ENCODE measurements at regions not wholly inside any gene's neighbourhood (a gene's known extent, or its start where the extent isn't known, plus 50 kb on each side); places are given as distances from the start of the nearest gene placed in this dataset.

DNA sequence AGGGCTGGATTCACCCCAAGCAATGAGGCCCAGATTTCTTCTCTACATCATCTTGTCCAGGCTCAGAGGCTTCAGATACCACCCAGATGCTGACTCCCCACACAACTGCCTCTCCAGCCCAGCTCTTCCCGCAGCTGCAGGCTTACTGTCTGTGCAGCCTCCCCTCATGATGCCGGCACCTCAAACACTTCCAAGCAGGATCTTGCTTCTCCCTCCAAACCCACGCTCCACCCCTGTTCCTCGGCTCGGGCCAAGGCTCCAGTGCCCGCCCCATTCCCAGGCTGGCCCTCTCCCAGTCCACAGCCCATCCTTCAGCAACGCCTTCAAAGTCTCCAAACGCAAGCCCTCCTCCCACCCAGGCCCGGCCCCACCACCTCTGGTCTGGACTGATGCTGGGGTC is 159.2 kb upstream of the LINGO1 start:
- DNase-seq (ENCODE audit: low spot score) = no peak

DNA sequence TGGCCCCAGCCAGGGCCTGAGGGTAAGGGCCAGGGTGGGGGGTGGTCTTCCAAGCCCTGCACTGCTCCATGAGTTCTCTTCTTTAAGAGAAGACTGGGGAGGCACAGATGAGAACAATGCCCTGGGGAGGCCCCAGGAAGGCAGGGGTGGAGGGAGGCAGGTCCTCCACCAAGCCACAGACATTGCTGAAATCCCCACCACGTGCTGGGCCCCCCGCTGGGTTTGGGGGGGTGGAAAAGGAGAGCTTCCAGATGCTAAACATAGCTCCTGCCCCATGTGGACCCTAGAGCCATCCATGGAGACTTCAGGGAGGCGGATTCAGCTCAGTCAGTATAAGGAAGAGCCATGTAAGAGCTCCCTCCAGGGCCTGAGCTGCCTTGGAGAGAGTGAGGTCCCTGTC is 157.8 kb upstream of the LINGO1 start:
- DNase-seq (ENCODE audit: low spot score) = no peak

DNA sequence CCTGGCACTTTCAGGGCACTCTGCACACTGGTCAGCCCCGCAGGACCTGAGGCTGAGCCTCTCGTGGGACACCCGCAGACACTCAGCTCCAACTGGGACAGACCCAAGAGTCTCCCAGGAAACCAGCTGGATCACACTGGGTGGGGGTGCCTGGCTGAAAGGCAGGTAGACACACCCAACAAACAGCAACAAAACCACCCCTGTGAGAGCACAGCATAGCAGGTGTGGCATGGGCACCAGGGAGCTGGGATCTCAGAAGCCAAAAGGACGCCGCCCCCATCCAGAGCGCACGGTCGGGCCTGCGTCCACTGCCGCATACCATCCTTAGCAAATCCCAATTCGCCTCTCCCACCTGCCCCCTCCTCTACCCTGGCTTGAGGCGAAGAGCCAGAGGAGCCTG is 154.2 kb upstream of the LINGO1 start:
- no peak for DNase-seq (ENCODE audit: low spot score)

DNA sequence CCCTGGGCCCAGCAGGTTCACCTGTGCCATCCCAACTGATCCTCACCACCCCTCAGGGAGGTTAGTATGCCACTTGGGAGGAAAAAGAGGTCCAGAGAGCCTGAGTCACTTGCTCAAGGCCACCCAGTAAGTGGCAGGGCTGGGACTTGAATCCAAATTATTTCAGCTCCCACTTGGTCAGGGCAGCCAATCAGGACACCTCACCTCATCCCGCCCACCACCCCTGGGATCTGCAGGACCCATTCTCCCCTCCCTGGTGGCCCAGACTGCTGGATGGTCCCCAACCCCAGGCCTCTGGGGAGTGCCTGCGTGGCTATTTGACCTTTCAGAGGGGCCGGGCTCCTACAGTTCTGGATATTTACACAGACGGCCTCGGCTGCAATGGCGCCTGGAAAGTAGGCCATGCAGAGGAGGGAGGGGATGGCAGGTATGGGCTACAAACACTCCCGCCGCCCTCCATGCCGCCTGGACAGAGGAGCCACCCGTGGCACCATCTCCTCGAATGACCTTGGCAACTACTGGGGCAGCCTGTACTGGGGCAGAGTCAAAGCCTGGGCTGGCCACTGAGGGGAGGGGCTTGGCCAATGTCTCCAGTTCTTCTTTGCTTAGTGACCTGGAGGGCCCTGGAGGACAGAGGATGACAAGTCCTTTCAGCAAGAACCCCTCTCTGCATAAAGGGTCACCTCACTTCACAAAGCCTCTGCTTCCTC is 153.6 kb upstream of the LINGO1 start:
- no peak for DNase-seq (ENCODE audit: low spot score)

DNA sequence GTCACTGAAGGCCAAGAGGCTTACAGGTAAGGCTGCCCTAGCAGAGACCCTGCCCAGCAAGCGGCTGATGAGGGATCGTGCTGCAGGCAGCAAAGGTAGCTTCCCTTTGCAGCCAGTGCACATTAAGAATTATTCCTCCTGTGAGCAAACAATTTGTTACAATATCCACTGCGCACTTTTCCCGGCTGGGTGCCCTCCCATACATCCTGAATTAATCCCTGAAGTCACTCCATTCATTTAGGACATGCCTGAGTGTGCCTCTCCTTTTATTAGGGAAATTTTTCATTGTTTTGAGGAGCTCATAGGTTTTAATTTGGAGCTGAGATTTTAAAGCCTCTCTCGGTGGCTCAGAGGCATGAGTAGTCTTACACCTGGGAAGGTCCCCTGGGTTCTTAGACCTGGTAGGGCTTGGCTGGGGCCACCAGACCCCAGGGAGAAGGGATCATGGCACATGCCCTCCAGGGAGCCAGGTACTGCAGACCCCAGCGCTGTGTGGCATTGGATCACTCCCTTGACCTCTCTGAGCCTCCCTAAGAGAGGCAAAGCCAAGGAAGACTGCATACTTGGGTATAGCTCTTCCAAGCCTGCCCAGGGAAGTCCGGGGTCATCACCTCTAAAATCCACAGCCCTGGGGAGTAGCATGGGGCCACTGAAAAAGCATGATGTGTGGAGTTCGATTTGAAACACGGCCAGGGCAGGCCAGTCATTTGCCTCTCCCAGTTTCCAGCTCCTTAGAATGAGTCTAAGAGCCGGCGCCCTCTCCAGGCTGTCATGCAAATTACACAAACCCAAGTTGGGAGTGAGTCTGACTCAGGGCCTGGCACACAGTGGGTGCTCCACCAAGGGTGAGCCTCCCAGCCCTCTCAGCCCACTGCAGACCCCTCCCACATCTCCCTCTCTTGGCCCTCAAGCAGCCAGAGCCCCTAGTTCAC is 151.9 kb upstream of the LINGO1 start:
- peak; percentile 38 for DNase-seq (ENCODE audit: low spot score)

DNA sequence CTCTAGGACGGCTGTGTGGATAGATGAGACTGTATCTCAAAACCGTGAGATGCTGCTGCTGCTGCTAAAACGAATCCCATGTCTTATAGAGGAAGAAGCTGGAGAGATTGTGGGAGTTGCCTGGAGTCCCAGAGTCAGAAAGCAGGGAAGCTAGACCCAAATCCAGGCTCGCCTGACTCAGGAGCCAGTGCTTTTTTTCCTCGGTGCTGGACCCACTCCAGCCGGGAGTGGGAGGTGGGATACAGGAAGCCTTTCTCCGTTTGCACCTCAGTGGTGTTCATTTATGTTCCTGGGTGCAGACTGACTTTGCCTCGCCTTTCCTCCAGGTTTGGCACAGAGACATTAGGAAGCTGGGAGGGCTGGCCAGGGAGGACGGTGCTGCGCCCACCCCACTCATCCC is 150.9 kb upstream of the LINGO1 start:
- no peak for DNase-seq (ENCODE audit: low spot score)

DNA sequence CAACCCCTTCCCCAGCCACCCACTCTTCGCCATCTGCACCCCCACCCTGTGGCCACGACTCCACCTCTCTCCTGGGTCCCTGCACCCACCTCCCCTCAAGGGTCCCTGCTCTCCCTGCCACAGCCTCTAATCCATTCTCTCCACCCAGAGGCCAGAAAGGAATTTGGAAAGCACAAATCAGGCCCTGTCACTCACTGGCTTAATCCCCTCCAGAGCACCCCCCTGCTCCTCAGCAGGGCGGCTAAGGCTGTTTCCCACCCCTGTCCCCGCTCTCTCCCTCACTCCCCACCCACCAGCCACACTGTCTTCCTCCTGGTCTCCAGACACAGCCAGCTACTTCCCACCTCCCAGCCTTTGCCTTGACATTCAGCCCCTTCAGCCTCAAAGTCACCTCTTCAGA is 150.0 kb upstream of the LINGO1 start:
- DNase-seq (ENCODE audit: low spot score) = no peak

DNA sequence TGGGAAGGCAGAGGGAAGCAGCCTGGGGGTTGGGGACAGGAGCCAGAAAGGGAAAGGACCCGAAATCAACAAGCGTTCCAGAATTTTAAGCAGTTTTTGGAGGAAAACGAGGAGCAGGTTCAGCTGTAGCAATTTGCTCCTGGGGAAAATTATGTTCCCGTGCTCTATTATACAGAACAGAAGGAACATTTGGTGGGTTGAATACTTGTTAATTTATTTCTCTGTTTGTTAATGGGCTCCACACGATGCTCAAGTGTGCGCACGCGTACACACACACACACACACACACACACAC is 149.2 kb upstream of the LINGO1 start:
- DNase-seq (ENCODE audit: low spot score) = no peak

DNA sequence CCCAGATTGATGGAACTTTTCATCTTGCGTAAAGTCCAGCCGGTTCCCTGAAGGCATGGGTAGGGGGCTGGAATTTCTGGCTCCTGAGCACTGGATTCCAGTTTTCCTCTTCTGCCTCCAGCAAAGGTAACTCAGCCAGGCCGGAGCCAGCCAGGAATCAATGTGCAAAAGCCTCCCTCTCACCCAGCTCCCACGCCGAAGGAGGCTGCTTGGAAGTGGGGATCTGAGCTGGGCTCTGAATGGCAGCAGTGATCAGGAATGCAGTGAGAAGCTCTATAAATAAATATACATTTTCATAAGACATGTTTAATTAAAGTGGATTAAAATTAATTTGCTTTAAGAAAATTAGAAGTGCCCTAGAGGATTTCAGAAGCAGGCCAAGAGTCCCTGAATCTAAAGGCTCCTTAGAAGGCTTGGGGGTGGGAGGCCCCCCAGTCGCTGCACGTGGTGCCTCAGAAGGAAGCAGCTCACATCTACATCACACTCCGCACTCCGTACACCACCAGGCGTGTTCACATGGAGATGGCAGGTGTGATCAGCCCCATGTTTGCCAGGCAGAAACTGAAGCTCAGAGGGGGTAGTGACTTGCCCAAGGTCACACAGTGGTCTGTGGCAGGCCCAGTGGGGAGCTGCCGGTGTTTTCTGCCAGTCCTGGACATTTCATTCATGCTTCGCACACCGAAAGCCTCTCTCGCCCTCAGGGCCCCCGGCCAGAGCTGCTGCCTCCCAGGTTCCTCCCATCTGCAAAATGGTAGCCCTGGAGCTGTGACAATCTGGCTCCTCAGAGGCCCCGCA is 148.6 kb upstream of the LINGO1 start:
- DNase-seq (ENCODE audit: low spot score) = no peak

DNA sequence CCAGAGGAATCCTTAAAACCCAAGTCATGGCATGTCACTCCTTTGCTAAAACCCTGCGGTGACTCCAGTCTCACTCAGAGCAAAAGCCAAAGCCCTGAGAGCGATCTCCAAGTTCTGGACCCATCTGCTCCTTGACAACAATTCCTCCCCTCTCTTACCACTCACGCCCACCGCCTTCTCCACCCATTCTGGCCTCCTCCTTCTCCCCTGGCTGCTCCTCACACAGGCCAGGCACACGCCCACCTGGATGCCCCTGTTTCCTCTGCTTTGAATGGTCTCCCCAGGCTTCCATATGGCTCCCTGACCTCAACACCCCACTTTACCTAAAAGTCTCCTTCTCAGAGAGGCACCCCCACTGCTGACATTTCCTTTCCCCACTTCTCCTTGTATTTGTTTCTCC is 146.1 kb upstream of the LINGO1 start:
- DNase-seq (ENCODE audit: low spot score) = no peak

DNA sequence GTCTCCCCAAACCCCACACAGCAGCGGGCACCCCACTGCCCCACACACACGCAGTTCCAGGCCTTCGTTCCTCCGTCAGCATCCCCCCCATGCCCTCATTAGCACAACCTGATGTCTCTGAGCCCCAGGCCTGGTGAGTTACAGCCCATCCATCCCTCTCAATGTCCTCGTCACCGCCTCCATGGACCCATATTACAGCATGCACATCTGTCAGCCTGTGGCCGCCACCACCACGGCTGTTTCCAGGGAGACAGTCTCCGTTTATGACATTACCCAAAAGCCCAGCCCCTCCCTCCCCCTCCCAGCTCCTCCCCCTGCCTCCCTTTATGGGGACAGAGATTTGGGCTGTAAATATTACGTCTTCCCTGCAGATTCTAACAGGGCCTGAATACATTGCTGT is 143.1 kb upstream of the LINGO1 start:
- DNase-seq (ENCODE audit: low spot score) = no peak

DNA sequence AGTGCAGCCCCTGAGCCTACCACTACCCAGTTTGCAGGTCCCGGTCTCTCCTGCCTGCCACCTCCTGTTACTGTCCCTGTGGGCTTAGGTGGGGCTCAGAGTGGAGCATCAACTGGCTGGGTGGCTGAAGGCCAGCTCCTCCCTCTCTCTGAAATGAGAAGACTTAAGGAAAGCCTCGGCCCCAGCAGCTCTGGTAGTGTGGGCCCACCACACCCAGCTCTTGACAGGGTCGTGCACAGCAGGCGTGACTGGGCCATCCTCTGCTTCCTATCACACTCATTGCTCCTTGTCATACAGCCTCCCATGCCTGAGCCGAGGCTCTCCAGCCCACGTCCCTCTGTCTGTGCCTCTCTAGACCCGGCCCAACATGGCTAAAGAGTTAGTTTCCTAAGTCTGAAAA is 142.7 kb upstream of the LINGO1 start:
- DNase-seq (ENCODE audit: low spot score) = no peak

DNA sequence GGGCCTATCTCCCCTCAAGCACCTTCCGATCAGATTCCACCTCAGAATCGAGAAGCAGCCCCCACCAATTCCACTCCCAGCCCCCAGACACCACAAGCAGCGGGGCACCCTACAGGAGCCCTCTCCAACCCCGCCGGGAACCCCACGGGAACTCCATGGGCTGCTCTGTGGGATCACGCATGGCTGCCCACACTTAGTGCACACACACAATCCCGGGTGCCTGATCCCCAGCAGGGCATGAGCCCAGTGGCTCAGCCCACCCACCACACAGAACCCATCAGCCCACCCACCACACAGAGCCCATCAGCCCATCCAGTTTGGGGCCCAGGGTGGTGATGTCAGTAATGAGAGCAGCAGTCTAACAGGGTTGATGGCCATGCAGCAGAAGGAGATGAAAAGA is 141.6 kb upstream of the LINGO1 start:
- no peak for DNase-seq (ENCODE audit: low spot score)

DNA sequence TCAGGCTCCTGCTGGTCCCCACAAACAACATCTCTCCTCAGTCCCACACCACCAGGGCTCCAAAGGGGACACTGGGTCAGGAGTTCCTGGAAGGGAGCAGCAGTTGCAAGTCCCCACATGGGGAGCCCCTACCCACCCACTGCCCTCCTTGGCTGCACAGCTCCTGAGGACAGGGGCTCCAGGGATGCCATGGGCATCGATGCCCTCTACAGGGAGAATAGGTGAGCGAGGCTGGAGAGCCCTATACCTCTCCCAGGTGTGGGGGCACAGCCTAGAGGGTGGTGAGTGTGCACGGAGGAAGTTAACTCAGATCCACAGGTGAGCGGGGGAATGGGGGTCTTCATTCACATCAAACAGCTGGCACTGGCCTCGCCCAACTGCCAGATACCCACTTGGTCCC is 141.2 kb upstream of the LINGO1 start:
- DNase-seq (ENCODE audit: low spot score) = no peak

DNA sequence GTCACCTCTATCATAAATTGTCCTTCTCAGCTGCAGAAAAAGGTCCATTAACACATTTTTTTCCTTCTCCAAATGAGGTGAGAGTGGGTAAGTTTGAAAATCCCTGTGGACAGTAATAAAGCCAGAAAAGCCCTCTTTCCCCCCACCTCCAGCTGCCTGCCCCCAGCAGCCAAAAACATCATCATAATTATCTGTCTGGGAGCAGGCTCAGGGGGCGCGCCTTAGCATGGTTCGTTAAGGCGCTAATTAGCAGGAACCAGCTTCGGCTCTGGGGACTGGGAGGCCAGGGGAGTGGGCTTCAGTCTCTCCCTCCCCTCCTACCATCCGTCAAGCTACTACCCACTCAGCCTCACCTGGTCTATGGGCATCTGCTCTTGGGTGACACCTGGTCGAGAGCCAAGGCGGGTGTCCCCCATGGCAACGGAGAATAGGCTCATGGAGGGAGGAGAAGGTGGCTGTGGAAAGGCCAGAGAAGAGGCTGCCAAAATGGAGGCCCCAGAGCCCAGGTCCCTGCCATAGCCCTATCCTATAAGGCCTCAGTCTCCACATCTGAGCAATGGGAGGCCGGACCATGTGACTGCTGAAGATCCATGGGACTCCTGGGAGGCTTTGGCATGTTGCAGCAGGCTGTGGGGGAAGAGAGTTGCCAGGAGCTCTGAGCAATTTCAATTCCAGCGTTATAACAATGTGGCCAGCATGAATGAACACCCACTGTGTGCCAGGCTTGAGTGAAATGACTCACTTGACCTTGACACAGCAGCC is 140.1 kb upstream of the LINGO1 start:
- no peak for DNase-seq (ENCODE audit: low spot score)

DNA sequence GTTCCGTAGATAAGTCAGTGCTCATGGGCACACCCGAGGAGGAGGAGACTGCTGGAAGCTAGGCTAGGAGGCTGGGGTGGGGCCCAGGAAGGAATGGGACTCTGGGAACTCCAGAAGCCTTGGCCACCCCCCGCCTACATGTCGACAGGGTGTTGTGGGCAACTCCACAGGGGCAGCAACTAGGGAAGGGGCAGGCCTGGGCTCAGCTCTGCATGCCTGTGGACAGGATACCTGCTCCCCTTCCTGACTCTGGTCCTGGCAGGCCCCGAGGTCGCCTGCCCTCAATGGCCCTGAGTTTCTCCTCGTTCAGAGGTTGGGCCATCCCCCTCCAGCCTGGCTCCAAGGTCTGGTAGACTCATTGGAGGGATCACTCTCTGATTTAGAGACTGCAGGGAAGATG is 138.9 kb upstream of the LINGO1 start:
- no peak for DNase-seq (ENCODE audit: low spot score)

DNA sequence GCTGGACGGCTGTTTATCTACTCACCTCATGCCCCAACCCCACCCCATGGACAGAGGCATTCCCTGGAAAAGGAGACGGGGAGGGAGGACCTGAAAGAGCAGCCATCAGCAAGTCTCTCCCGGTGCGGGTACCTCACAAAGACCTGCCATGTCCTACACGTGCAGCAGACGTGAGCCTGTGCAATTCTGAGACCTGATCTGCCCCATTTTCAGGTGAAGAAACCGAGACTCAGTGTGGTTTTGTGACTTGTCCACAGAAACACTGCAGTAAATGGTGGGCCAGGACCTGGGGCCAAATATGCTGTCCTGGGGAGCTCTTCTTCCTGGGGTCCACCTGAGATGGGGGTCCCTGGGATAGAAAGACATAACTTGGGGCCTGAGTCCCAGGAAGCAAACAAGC is 137.0 kb upstream of the LINGO1 start:
- no peak for DNase-seq (ENCODE audit: low spot score)

DNA sequence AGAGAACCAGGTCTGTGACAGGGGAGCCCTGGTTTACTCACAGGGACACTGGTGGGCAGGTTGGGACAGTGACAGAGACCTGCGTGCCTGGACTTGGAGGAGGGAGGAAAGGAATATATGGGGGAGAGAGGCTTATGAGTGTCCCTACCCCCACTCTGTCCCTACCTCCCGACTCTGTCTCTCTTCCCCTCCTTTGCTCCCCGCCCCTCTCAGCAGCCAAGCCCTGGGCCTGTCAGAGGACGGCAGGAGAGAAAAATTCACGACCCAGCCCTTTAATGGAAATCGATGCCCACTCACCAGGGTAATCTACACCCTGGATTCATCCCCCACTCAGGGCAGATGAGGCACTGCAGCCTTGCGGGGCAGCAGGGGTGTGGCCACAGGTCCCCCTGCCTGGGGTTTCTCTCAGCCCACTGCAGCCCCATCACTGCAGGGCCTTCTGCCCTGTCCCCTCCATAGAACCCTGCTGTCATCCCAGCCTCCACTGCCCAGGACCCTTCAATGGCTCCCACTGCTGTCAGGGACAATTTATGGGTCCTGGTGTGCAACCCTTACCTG is 135.9 kb upstream of the LINGO1 start:
- no peak for DNase-seq (ENCODE audit: low spot score)

DNA sequence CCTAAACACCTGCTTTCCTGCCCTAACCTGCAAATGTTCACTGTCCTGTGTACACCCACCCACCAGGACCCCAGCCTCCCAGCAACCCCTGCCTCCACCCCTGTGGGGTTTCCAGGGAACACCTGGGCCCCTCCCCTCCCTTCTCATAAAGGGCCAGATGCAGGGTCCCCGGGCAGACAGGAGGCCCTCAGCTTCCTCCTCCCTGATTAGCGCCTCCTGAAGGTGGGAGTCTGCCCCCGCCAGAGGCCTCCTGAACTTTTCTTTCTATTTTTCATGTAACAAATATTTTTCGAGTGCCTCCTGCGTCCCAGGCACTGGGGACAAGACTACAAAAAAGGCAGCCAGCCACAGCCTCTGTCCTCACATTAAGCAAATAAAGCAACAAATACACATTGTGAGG is 135.4 kb upstream of the LINGO1 start:
- DNase-seq (ENCODE audit: low spot score) = no peak

DNA sequence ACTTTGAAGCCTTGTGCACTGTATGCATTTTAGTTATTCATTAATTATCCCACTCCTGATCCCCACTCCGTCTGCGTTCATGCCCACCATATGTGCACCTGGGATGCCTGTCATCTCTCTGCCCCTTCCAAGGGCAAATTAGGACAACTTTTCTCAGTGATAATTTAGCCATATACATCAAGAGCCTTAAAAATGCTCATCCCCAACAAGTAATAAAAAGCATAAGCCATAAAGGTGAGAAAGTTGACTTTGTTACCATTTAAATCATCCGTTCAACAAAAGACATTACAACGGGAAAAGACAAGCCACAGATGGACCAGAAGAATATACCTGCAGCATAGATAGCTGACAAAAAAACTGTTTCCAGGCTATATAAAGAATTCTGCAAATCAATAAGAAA is 131.4 kb upstream of the LINGO1 start:
- no peak for DNase-seq (ENCODE audit: low spot score)

DNA sequence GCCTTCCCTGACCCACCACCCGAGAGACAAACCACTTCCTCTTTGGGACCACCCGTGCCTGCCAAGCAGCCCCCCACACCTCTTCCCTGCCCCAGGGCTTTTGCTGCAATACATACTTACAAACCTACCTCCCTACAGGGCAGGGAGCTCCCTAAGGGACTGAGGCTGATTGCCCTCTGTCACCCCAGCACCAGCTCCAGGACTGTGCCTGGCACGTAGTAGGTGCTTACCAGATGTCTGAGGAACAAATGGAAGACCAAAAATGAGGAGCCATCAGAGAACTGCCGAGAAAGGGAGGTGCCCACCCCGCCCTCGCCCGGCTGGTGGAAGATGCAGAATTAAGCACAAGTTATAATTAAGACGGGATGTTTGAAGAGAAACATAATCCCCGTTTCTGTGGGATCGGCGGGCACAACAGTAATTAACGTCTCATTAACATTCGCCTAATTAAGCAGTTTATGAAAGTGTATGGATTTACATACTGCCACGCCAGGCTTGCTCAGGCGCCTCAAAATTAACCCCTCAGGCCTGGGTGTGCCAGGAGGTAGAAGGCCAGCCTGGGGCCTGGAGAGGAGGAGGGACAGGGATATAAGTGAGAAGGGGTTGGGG is 130.1 kb upstream of the LINGO1 start:
- no peak for DNase-seq (ENCODE audit: low spot score)

All from GM03348 (cell line).